ENCODE measurements at regions not wholly inside any gene's neighbourhood (a gene's known extent, or its start where the extent isn't known, plus 50 kb on each side); places are given as distances from the start of the nearest gene placed in this dataset.

GRCh38 chr4:8796096-8796495 lies 75.5 kb downstream of the HMX1 start:
- no peaks in the 10 kb centered on the region for H3K9me3 ChIP-seq
- no peak overlapping the region for H3K4me3 ChIP-seq
- H3K27me3 ChIP-seq (ENCODE audit: low read depth) = no peaks in the 10 kb centered on the region
- in situ Hi-C loops (cut with MboI; ENCODE audit: low sequenced_read_pairs) = no loop called here
- no peaks in the 10 kb centered on the region for H3K36me3 ChIP-seq (replicated peaks)
- no peaks in the 10 kb centered on the region for H3K4me1 ChIP-seq
- DNase-seq (ENCODE audit: low spot score in 2 of 2) = no peak

GRCh38 chr4:8795140-8795539 lies 76.5 kb downstream of the HMX1 start:
- no peaks in the 10 kb centered on the region for H3K27me3 ChIP-seq (ENCODE audit: low read depth)
- in situ Hi-C loops (cut with MboI; ENCODE audit: low sequenced_read_pairs) = no loop called here
- no peaks in the 10 kb centered on the region for H3K36me3 ChIP-seq (replicated peaks)
- no peak for DNase-seq (ENCODE audit: low spot score in 2 of 2)
- no peak overlapping the region for H3K4me3 ChIP-seq
- H3K4me1 ChIP-seq = no peaks in the 10 kb centered on the region
- H3K9me3 ChIP-seq = no peaks in the 10 kb centered on the region

GRCh38 chr4:8794491-8794890 lies 77.1 kb downstream of the HMX1 start:
- Histone ChIP-seq H3K27me3 (ENCODE audit: low read depth) (no peaks in the 10 kb centered on the region), H3K9me3 (no peaks in the 10 kb centered on the region)

GRCh38 chr4:8793571-8794160 lies 78.0 kb downstream of the HMX1 start:
- Histone ChIP-seq H3K27me3 (ENCODE audit: low read depth) (no peaks in the 10 kb centered on the region), H3K9me3 (no peaks in the 10 kb centered on the region), H3K36me3 (replicated peaks) (no peaks in the 10 kb centered on the region), H3K4me1 (no peaks in the 10 kb centered on the region), H3K4me3 (no peak overlapping the region)
- no peak for DNase-seq (ENCODE audit: low spot score in 2 of 2)
- in situ Hi-C loops (cut with MboI; ENCODE audit: low sequenced_read_pairs) = no loop called here

More at GRCh38 chr4:8794491-8794890, 77.1 kb downstream of the HMX1 start:
- no peak for DNase-seq (ENCODE audit: low spot score in 2 of 2)
- in situ Hi-C loops (cut with MboI; ENCODE audit: low sequenced_read_pairs) = no loop called here
- Histone ChIP-seq H3K4me1 (no peaks in the 10 kb centered on the region), H3K36me3 (replicated peaks) (no peaks in the 10 kb centered on the region), H3K4me3 (no peak overlapping the region)

GRCh38 chr4:8792491-8792890 lies 79.1 kb downstream of the HMX1 start:
- Histone ChIP-seq H3K9me3 (no peaks in the 10 kb centered on the region), H3K4me3 (no peak overlapping the region), H3K36me3 (replicated peaks) (no peaks in the 10 kb centered on the region), H3K4me1 (no peaks in the 10 kb centered on the region), H3K27me3 (ENCODE audit: low read depth) (no peaks in the 10 kb centered on the region)
- no peak for DNase-seq (ENCODE audit: low spot score in 2 of 2)
- in situ Hi-C loops (cut with MboI; ENCODE audit: low sequenced_read_pairs) = no loop called here

- in situ Hi-C loops (cut with MboI; ENCODE audit: low sequenced_read_pairs) = no loop called here
Measured at GRCh38 chr4:8791609-8792008, 80.0 kb downstream of the HMX1 start.

GRCh38 chr4:8790749-8791148 lies 80.9 kb downstream of the HMX1 start:
- H3K4me3 ChIP-seq = no peak overlapping the region
- H3K4me1 ChIP-seq = no peaks in the 10 kb centered on the region
- no peaks in the 10 kb centered on the region for H3K36me3 ChIP-seq (replicated peaks)
- no peaks in the 10 kb centered on the region for H3K9me3 ChIP-seq
- H3K27me3 ChIP-seq (ENCODE audit: low read depth) = no peaks in the 10 kb centered on the region
- DNase-seq (ENCODE audit: low spot score in 2 of 2) = no peak
- in situ Hi-C loops (cut with MboI; ENCODE audit: low sequenced_read_pairs) = no loop called here

More at GRCh38 chr4:8791609-8792008, 80.0 kb downstream of the HMX1 start:
- Histone ChIP-seq H3K36me3 (replicated peaks) (no peaks in the 10 kb centered on the region), H3K4me3 (no peak overlapping the region), H3K4me1 (no peaks in the 10 kb centered on the region), H3K9me3 (no peaks in the 10 kb centered on the region), H3K27me3 (ENCODE audit: low read depth) (no peaks in the 10 kb centered on the region)
- DNase-seq (ENCODE audit: low spot score in 2 of 2) = no peak

- H3K4me1 ChIP-seq = no peaks in the 10 kb centered on the region
- DNase-seq (ENCODE audit: low spot score in 2 of 2) = no peak
- H3K9me3 ChIP-seq = no peaks in the 10 kb centered on the region
- no peak overlapping the region for H3K4me3 ChIP-seq
- H3K36me3 ChIP-seq (replicated peaks) = no peaks in the 10 kb centered on the region
- H3K27me3 ChIP-seq (ENCODE audit: low read depth) = no peaks in the 10 kb centered on the region
- in situ Hi-C loops (cut with MboI; ENCODE audit: low sequenced_read_pairs) = no loop called here
Measured at GRCh38 chr4:8788174-8788573, 83.5 kb downstream of the HMX1 start.

- in situ Hi-C loops (cut with MboI; ENCODE audit: low sequenced_read_pairs) = no loop called here
- DNase-seq (ENCODE audit: low spot score in 2 of 2) = no peak
- H3K27me3 ChIP-seq (ENCODE audit: low read depth) = no peaks in the 10 kb centered on the region
Measured at GRCh38 chr4:8786166-8786565, 85.5 kb downstream of the HMX1 start.

GRCh38 chr4:8785656-8786142 lies 85.9 kb downstream of the HMX1 start:
- Histone ChIP-seq H3K36me3 (replicated peaks) (no peaks in the 10 kb centered on the region), H3K4me3 (no peak overlapping the region), H3K27me3 (ENCODE audit: low read depth) (no peaks in the 10 kb centered on the region), H3K4me1 (no peaks in the 10 kb centered on the region), H3K9me3 (no peaks in the 10 kb centered on the region)
- in situ Hi-C loops (cut with MboI; ENCODE audit: low sequenced_read_pairs) = no loop called here
- no peak for DNase-seq (ENCODE audit: low spot score in 2 of 2)

More at GRCh38 chr4:8786166-8786565, 85.5 kb downstream of the HMX1 start:
- no peaks in the 10 kb centered on the region for H3K9me3 ChIP-seq
- H3K4me3 ChIP-seq = no peak overlapping the region
- no peaks in the 10 kb centered on the region for H3K4me1 ChIP-seq
- H3K36me3 ChIP-seq (replicated peaks) = no peaks in the 10 kb centered on the region

GRCh38 chr4:8783736-8784135 lies 87.9 kb downstream of the HMX1 start:
- Histone ChIP-seq H3K36me3 (replicated peaks) (no peaks in the 10 kb centered on the region), H3K9me3 (no peaks in the 10 kb centered on the region), H3K4me3 (no peak overlapping the region), H3K27me3 (ENCODE audit: low read depth) (no peaks in the 10 kb centered on the region), H3K4me1 (no peaks in the 10 kb centered on the region)
- no peak for DNase-seq (ENCODE audit: low spot score in 2 of 2)
- in situ Hi-C loops (cut with MboI; ENCODE audit: low sequenced_read_pairs) = no loop called here

GRCh38 chr4:8782135-8782534 lies 89.5 kb downstream of the HMX1 start:
- Histone ChIP-seq H3K4me3 (no peak overlapping the region), H3K27me3 (ENCODE audit: low read depth) (no peaks in the 10 kb centered on the region), H3K36me3 (replicated peaks) (no peaks in the 10 kb centered on the region), H3K9me3 (no peaks in the 10 kb centered on the region), H3K4me1 (no peaks in the 10 kb centered on the region)
- in situ Hi-C loops (cut with MboI; ENCODE audit: low sequenced_read_pairs) = no loop called here
- no peak for DNase-seq (ENCODE audit: low spot score in 2 of 2)

GRCh38 chr4:8781641-8782040 lies 90.0 kb downstream of the HMX1 start:
- Histone ChIP-seq H3K4me3 (no peak overlapping the region), H3K9me3 (no peaks in the 10 kb centered on the region), H3K27me3 (ENCODE audit: low read depth) (no peaks in the 10 kb centered on the region), H3K36me3 (replicated peaks) (no peaks in the 10 kb centered on the region), H3K4me1 (no peaks in the 10 kb centered on the region)
- no peak for DNase-seq (ENCODE audit: low spot score in 2 of 2)
- in situ Hi-C loops (cut with MboI; ENCODE audit: low sequenced_read_pairs) = no loop called here

GRCh38 chr4:8780596-8781368 lies 90.9 kb downstream of the HMX1 start:
- DNase-seq (ENCODE audit: low spot score in 2 of 2) = no peak
- in situ Hi-C loops (cut with MboI; ENCODE audit: low sequenced_read_pairs) = no loop called here
- H3K9me3 ChIP-seq = no peaks in the 10 kb centered on the region
- no peaks in the 10 kb centered on the region for H3K4me1 ChIP-seq
- no peak overlapping the region for H3K4me3 ChIP-seq
- no peaks in the 10 kb centered on the region for H3K27me3 ChIP-seq (ENCODE audit: low read depth)
- no peaks in the 10 kb centered on the region for H3K36me3 ChIP-seq (replicated peaks)

All from HAP-1 (cell line).